ENCODE measurements at regions not wholly inside any gene's neighbourhood (a gene's known extent, or its start where the extent isn't known, plus 50 kb on each side); places are given as distances from the start of the nearest gene placed in this dataset.

GRCh38 chr16:24440306-24440705 lies 99.1 kb upstream of the RBBP6 start:
- TF ChIP-seq EP300 (IDR thresholded peaks at IDR 0.05; ENCODE audit: low read depth in 2 of 2, low read length in 2 of 2) (no peak), EP300 (CRISPR knock-in tag; IDR thresholded peaks at IDR 0.05; ENCODE audit: borderline replicate concordance) (no peak), BRF2 (CRISPR knock-in tag; IDR thresholded peaks at IDR 0.05) (no peak), RNF2 (conservative IDR thresholded peaks at IDR 0.05; ENCODE audit: low read depth) (no peak), HNF4A (CRISPR knock-in tag; IDR thresholded peaks at IDR 0.05) (no peak), ELF4 (CRISPR knock-in tag; IDR thresholded peaks at IDR 0.05; ENCODE audit: borderline replicate concordance) (no peak), TCF7 (IDR thresholded peaks at IDR 0.05; ENCODE audit: low read depth) (no peak), CTCF (CRISPR knock-in tag; IDR thresholded peaks at IDR 0.05) (no peak), ZSCAN30 (CRISPR knock-in tag; IDR thresholded peaks at IDR 0.05) (no peak)
